ENCODE measurements at regions not wholly inside any gene's neighbourhood (a gene's known extent, or its start where the extent isn't known, plus 50 kb on each side); places are given as distances from the start of the nearest gene placed in this dataset.

DNA sequence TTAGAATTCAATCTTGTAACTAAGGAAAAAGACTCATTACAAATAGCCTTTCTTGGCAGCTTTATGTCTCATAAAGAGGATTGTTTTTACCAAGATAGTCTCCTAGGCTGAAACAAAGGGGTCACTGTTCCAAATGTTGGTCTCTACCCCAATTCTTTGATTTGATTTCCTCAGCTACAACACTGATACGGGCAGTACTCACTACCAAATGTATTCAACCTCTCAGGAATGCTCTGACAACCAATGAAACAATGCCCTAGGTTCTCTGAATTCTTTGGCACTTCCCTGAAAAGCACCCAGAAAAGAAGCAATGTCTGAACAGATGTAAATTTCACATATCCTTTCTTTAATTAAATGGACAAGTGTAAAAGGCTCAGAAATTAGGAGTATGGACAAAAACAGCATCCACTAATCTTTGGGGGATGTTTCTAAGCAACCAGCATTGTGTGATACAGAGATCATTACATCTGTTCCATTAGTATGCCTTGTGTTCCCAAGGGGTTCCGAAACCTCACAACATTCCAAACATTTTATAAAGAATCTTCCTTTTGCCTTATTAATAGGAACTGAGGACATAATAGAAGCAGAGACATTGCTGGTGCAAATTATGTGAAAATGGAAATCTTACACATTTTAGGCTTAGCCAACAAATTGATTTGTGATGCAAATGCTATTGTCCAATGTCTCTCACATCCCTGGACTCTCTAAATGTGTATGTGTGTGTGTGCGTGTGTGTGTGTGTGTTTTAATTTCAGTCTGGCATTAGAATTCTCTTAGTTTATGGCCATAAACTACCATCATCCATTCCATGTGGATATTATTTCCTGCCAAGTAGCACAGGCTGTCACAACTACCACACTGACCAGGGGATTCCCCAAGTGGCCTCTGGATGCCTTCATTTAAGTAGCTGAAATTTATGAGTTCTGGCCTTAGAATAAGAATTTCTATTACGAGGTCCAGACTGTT is 276.0 kb downstream of the MTX2 start:
- no peak for DNase-seq

GRCh38 chr2:176546550-176546949 is 277.3 kb downstream of the MTX2 start:
- no peak for DNase-seq

GRCh38 chr2:176552501-176553135 is 283.4 kb downstream of the MTX2 start:
- no peak for DNase-seq

DNA sequence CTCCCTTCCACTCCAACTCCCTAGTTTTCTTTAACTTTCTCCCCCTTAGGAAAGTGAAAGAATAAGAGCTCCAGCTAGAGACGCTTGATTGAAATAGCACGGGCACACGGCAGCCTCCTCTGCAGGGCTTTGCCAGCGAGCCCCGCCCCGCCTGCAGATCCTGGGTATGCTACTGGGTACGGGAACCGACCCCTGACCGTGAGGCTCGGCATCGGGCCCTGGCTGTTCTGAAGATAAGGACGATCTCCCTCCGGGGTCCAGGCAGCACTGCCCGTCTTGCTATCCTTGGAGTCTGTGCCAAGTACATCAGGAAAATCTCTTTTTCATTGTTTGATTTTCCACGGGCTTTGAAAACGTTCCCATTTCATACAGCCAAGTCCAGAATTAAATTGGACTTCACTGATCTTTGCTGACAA is 284.5 kb downstream of the MTX2 start:
- peak; percentile 22 for DNase-seq

DNA sequence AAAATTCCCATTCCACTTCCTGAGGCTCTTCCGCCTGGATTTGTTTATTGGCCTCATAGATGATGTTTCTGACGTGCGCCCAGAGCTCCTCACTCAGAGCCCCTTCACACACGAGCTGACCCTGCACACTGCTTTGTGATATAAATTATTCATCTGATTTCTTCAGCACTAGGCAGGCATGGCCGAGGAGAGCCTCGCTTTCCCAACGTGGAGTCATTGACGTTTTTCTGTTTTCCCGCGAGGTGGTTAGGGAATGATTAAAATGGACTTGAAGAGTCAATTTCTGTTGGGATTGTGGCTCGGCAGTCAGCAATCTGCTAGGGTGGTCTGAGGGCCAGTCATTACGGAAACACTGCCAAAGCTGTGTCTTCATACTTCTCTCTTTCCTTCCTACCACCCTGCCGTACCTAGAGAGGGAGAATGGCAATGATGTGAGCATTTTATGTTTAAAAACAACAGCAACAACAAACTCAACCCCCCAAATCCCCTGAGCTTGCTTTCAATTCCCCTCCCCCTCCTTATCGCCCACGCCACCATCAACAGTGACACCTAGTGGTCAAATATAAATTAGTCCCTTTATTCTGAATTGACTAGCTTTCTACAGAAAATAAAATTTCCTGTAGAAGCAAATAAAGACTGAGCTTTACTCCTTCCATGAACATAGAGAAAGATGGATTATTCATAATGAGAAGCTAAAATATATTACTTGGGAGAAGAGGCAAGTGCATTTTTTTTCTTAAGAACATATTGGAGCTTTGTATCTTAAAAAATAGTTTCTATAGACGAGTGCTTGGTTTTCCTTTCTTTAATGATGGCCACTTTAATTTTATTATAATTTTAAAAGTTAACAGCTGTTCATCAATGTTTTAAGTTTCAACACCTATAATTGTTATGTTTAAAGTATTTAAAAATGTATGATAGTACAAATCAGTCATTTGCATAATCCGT is 285.1 kb downstream of the MTX2 start:
- DNase-seq, result peak; percentile 11

DNA sequence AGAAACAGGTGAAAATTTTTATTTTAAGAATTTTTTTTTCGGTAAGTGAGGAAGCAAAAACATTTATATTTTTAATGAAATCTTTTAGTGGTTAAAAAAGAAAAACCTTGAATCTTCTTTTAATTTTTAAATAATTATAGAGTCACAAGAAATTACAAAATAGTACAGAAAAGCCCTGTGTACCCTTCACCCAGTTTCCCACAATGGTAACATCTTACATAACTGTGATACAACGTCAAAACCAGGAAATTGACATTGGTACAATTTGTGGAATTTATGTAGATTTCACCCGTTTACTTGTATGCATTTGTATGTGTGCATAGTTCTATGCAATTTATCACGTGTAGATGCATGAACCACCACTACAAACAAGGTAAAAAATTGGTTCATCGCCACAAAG is 285.9 kb downstream of the MTX2 start:
- no peak for DNase-seq

DNA sequence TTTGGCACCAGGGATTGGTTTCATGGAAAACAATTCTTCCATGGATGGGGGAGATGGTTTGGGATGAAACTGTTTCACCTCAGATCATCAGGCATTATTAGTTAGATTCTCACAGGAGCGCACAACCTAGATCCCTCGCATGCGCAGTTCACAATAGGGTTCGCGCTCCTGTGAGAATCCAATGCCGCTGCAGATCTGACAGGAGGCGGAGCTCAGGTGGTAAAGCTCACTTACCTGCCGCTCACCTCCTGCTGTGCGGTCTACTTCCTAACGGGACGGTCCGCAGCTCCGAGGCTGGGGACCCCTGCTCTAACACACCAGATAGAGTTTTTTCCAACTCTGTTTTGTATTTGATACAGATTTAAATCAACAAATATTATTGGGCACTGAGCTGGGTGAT is 286.5 kb downstream of the MTX2 start:
- DNase-seq, result no peak

DNA sequence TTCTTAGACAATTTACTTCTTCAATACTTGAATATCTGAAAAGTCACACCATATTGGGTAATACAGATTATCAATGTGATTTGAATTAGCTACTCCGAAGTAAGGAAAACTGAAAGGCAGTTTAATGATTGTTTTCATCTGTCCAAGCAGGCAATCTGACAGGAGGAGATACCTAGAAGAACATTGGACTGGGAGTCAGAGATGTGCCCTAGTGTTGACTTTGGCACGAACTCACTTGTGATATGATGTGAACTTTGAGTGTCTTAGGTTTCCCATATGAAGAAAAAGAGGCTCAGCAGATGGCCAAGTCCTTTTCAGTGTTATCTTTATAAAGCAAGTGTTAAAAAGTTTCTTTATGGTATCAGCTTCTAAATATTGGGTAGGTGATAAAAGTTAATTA is 287.1 kb downstream of the MTX2 start:
- DNase-seq, result no peak

DNA sequence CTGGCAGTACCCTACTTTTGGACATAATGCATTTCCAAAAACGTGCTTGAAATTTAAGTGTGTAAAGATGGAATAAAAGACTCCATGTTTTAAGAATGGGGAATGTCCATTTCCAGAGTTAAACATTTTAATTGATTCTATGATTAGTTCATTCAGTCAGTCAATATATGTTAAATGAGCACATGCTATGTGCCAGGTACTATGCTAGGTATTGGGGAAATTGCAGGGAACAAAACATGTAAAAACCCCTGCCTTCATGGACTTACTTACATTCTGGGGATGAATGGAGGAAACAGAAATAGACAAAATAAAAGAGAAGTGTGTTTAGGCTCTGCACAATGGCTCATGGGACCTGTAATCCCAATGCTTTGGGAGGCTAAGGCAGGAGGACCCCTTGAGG is 288.6 kb downstream of the MTX2 start:
- DNase-seq, result no peak

DNA sequence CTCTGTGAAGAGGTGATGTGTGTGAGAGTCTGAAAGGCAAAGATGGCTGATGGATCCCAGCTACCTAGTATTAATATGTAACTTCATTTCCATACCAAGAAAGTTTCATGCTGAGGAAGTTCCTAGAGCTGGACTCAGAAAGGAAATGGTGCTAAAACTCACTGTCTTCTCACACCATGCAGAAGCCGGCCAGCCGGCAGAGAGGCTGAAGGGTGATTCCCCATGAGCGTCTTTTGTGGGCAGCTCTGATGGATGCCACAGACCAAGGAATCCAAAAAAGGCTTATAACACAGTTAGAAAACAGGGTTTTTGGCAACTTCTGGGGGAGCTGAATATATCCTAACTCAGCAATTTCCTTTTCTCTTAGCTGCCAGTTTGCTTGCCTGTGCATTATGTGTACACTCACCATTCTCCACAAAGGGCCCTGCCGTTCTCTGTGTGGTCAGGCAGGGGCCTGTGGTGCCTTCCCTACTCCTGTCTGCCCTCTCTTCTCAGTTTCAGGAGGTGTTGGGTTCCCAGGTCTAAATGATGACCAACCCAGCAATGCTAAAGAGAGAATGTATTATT is 289.4 kb downstream of the MTX2 start:
- DNase-seq, result no peak

DNA sequence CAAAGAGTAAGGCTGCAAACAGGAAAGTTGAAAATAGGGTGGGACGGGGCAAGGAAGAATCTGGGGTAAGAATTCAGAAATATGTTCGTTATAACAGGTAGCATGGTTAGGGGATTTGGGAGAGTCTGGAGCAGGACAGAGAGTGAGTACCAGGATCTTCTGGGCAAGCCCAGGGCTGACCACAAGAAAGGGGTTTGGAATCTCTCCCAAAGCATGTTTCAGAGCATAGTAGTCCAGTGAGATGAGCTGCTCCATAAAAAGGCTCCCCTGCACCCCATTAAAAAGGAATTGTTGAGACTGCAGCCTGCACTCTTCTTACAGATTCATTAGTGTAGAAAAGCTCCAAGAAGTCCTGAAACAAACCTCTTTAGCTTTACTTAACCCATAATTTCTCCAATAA is 291.1 kb downstream of the MTX2 start:
- DNase-seq, result no peak

- no peak for DNase-seq
These were observed 292.5 kb downstream of the MTX2 start for GRCh38 chr2:176561706-176562105.

DNA sequence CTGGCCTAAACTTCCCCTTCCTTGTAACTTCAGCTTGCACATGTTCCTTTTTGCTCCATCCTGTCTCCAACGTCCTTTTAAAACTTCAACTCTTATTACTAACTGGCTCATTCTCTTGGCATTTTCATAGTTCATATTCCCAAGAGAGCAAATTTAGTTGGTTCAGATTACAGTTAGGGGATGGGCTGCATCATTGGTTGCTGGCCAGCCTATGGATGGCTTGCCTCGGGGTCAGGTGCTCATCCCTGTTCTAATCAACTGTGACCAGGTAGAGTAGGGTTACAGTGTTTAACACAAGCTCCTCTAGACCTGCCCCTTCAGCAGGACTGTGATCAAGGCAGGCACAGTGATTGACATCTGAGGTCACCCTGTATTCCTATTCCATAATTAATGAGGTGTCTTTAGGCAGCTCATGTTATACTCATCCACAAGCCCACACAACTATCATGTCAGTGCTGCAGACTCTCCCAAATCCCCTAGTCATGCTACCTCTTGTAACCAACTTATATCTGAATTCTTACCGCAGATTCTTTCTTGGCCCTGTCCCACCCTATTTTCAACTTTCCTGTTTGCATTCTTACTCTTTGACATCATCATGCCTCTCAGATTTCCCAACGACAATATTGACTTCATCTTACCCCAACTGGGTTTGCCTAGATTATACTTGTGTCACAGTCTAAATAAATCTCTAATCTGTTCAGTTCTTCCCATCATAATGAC is 293.3 kb downstream of the MTX2 start:
- no peak for DNase-seq

DNA sequence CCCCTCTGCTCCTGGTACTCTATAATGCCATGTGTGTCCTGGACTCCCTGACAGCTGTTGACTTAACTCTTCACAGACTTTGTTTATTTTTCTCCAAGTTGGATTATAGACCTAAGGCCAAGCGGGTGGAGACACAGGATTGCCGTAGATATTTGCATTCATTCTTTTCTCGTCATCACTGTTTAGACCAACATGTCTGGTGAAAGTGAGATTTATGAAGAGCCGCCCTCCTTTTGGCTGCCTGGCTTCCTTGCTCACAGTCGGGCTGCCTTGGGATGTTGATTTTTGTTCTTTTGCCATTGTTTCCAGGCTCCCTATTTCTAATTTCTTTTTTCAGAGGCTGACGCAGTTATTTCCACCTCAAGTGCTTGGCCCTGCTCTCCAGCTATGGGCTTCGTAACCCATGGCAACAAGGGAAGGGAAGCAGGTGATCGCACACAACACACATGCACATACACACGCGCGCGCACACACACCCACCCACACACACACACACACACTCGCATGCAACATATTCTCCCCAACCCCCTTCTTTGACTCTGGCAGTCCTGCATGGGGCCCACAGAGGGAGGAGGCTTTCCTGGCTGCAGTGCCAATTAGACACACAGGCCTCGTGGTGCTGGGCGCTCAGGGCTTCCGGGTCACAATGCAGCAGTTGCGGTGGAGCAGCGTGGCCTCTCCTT is 296.5 kb downstream of the MTX2 start:
- no peak for DNase-seq

GRCh38 chr2:176566496-176566895 is 297.3 kb downstream of the MTX2 start:
- no peak for DNase-seq

- no peak for DNase-seq
These were observed 297.7 kb downstream of the MTX2 start for GRCh38 chr2:176566961-176567360.

GRCh38 chr2:176567361-176567760 is 298.1 kb downstream of the MTX2 start:
- DNase-seq, result no peak

DNA sequence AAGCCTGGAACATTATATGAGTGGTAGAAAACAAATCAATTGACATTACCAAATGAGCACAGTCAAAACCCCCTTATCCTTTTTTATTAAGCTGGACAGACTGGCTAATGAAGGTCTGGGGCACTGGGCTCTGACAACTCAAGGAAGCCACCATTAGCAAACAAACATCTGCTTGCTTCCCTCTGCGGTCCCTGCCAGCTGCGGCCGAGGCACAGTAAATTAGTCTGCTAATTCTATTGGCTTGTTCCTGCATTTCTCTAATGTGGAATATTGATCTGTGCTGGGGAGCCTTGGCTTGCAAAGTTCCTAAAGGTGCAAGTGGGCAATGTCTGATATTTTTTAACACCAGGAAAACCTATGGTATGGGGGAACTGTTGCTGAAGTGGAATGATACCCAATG is 300.3 kb downstream of the MTX2 start:
- DNase-seq, result no peak

DNA sequence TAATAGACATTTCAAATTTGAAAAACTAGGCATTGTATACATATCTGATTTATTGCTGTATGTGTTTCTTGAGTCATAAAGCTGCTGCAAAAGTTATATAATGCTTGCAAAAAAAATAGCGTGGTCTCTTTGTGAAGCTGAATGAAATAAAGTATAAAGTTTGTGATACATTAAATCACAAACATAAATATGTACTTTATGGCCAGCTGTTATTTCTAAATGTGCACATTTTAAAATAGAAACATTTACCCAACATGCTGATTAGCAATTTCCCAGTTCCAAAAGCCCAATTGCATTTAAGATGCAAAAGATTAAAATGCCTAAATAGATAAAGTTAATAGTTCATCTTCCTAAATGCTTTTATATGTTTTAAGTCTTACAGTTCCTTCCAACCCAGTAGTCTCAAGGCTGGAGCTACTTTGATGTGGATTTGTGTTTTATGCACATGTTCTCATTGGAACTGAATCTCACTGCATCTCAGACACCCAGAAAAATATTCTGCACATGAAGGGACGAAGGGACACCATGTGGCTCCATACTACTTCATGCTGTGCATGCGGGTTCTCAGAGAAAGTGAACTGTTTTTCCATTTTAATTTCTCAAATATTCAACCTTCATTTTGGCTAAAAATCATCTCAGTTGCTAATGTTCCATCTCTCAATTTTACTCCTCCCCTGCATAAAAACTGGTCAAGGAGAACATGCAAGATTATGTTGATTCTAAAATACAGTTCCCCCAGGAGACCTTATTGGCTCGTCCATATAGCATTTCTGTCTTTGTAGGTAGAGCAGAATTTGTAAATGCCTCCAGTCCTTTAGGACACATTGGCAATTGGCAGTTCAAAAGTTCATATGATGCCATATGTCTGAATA is 304.6 kb downstream of the MTX2 start:
- DNase-seq, result no peak

- no peak for DNase-seq
These were observed 305.4 kb downstream of the MTX2 start for GRCh38 chr2:176574484-176575236.
